HepG2 (cell line): ENCODE measurements at regions not wholly inside any gene's neighbourhood (a gene's known extent, or its start where the extent isn't known, plus 50 kb on each side); places are given as distances from the start of the nearest gene placed in this dataset.

Source experiments
- ATAC-seq: fragments of 200-7000 bp; cut with Tn5 transposase; 3 replicates; pipeline ENCODE4 v1.9.1; 2020; ENCODE audit warnings: mild to moderate bottlenecking, moderate library complexity
- BruUV-seq: library from RNA; stranded (reverse); fragments of 400-500 nt; replicated peaks from 2 replicates; lab custom pipeline; 2021; lab: Mats Ljungman, UMichigan
- CTCF ChIA-PET: fragments of 300-600 bp; formaldehyde crosslinking; extraction: SDS; loops from one replicate; lab custom pipeline; 2021; ENCODE audit warnings: low total read pairs, inconsistent platforms, low intra/inter-chr PET ratio; lab: Yijun Ruan, JAX
- POLR2A ChIA-PET: fragments of 350-600 bp; sonication (Branson Sonifier 250); formaldehyde crosslinking; loops from one replicate; lab custom pipeline; 2020; ENCODE audit warnings: antibody characterized with exemption, inconsistent platforms; lab: Yijun Ruan, JAX
- DNase-seq: peaks from one replicate; pipeline ENCODE4 v3.0.0-alpha.2; 2015; ENCODE audit warnings: low spot score
- FAIRE-seq: peaks from 3 replicates; lab custom pipeline; 2011; peaks lifted over from hg19 to GRCh38; lab: Jason Lieb, UNC
- H2AFZ ChIP-seq: one replicate; pipeline ENCODE4 v1.6.1; 2011; ENCODE audit warnings: low read length, inconsistent platforms
- H3K27ac ChIP-seq: fragments of 300-600 bp; 3 replicates; pipeline ENCODE4 v1.8.0; 2011; ENCODE audit warnings: mixed run types, mild to moderate bottlenecking, mixed read lengths, low read length, inconsistent platforms; ENCODE audit not compliant: insufficient read depth; ENCODE audit errors: extremely low read length
- H3K27me3 ChIP-seq, 2 experiments: fragments of 200-600 bp in 1 of 2; 2 replicates in 1 of 2; 3 replicates in 1 of 2; pipeline versions ENCODE4 v1.6.0 to v1.8.0; 2011; ENCODE audit warnings: low read length in 2 of 2, mild to moderate bottlenecking in 2 of 2, moderate library complexity in 2 of 2, inconsistent platforms in 1 of 2; ENCODE audit not compliant: insufficient read depth in 2 of 2, control insufficient read depth in 1 of 2
- H3K36me3 ChIP-seq, 2 experiments: fragments of 200-600 bp in 1 of 2; replicated peaks in 1 of 2; 2 replicates in 1 of 2; 3 replicates in 1 of 2; pipeline versions ENCODE4 v1.5.1 to v1.8.0; 2011; ENCODE audit warnings: low read length in 2 of 2, inconsistent platforms in 1 of 2; ENCODE audit not compliant: insufficient read depth in 2 of 2, control insufficient read depth in 1 of 2
- H3K4me1 ChIP-seq: 2 replicates; pipeline ENCODE4 v1.5.1; 2012; ENCODE audit warnings: low read length, inconsistent platforms; ENCODE audit not compliant: insufficient read depth
- H3K4me2 ChIP-seq: 2 replicates; pipeline ENCODE4 v1.6.0; 2011; ENCODE audit warnings: low read depth, low read length, inconsistent platforms
- H3K4me3 ChIP-seq, 3 experiments: fragments of 200-600 bp in 1 of 3; sonication (generic), shearing (Covaris generic) in 1 of 3; replicated peaks in 1 of 3; 2 replicates each; pipeline ENCODE4 v1.5.1; 2011 to 2016; ENCODE audit warnings: low read length in 3 of 3, inconsistent platforms in 2 of 3, low read depth in 2 of 3, mild to moderate bottlenecking in 2 of 3, control low read depth in 1 of 3, mixed read lengths in 1 of 3; ENCODE audit not compliant: insufficient read depth in 1 of 3
- H3K79me2 ChIP-seq: one replicate; pipeline ENCODE4 v1.6.1; 2011; ENCODE audit warnings: low read length, inconsistent platforms; ENCODE audit not compliant: insufficient read depth
- H3K9ac ChIP-seq: 2 replicates; pipeline ENCODE4 v1.6.0; 2011; ENCODE audit warnings: mild to moderate bottlenecking, low read depth, low read length, inconsistent platforms; ENCODE audit not compliant: insufficient read depth
- H3K9me3 ChIP-seq: 2 replicates; pipeline ENCODE4 v1.5.1; 2012; ENCODE audit warnings: mild to moderate bottlenecking, low read length
- H4K20me1 ChIP-seq: 2 replicates; pipeline ENCODE4 v1.6.0; 2011; ENCODE audit warnings: inconsistent platforms, mild to moderate bottlenecking, low read length, moderate library complexity; ENCODE audit not compliant: insufficient read depth
- DMTF1 ChIP-seq: sonication (generic); formaldehyde crosslinking; IDR thresholded peaks from 2 replicates; pipeline ENCODE4 v1.4.0; 2020; ENCODE audit warnings: mild to moderate bottlenecking, missing genetic modification reagents
- KAT8 ChIP-seq: IDR thresholded peaks from 2 replicates; pipeline ENCODE4 v1.6.1; 2016; ENCODE audit warnings: missing genetic modification reagents, missing compliant biosample characterization
- TFDP2 ChIP-seq: sonication (generic); formaldehyde crosslinking; IDR thresholded peaks from 2 replicates; pipeline ENCODE4 v1.4.0; 2020; ENCODE audit warnings: missing genetic modification reagents
- ZBTB38 ChIP-seq: sonication (generic); formaldehyde crosslinking; IDR thresholded peaks from 2 replicates; pipeline ENCODE4 v1.5.1; 2020; ENCODE audit warnings: mild to moderate bottlenecking, missing genetic modification reagents
- ZNF354B ChIP-seq: sonication (generic); formaldehyde crosslinking; IDR thresholded peaks from 2 replicates; pipeline ENCODE4 v1.8.0; 2022; ENCODE audit warnings: mild to moderate bottlenecking, missing genetic modification reagents
- ZNF619 ChIP-seq: sonication (generic); formaldehyde crosslinking; IDR thresholded peaks from 2 replicates; pipeline ENCODE4 v1.4.0; 2020; ENCODE audit warnings: mild to moderate bottlenecking, missing genetic modification reagents
- ZZZ3 ChIP-seq: sonication (generic); formaldehyde crosslinking; IDR thresholded peaks from 2 replicates; pipeline ENCODE4 v1.4.0; 2020; ENCODE audit warnings: missing genetic modification reagents, mild to moderate bottlenecking, borderline replicate concordance
- WGBS: methylation state at CpG from one replicate; pipeline ENCODE4 v1.1.6; 2017; ENCODE audit warnings: low lambda C conversion rate; 5-methylcytosine and 5-hydroxymethylcytosine counted together
- in situ Hi-C: cut with HindIII; loops from 2 replicates; pipeline ENCODE4 v1.10.0; 2017; ENCODE audit warnings: low pct_unique_long_range_greater_than_20kb; ENCODE audit not compliant: extremely low pct_ligation_motif_present
- intact Hi-C: fragments of 100-400 bp; cut with micrococcal nuclease; formaldehyde crosslinking; loops from one replicate; pipeline ENCODE4 v1.10.0; 2022; ENCODE audit not compliant: unreplicated experiment

- no peak for TF ChIP-seq DMTF1
- no peak for TF ChIP-seq ZZZ3 (CRISPR knock-in tag)
- TF ChIP-seq, all 625 proteins: peak for 0
Measured at GRCh38 chr19:30752201-30752600, 380.0 kb downstream of the ZNF536 start (continued).

GRCh38 chr19:30745476-30745985 is 373.3 kb downstream of the ZNF536 start:
- H3K27me3 ChIP-seq, result no peaks in the 10 kb centered on the region; a peak in 1 of 5 replicates
- DNase-seq (no peak), ATAC-seq (no peak)
- H4K20me1 ChIP-seq, result no peaks in the 10 kb centered on the region
- H3K4me2 ChIP-seq, result no peak overlapping the region
- no peaks in the 10 kb centered on the region for H3K79me2 ChIP-seq
- ChIA-PET POLR2A (no interaction called here), CTCF (no interaction called here)
- H3K9me3 ChIP-seq, result peaks cover 32% of the 10 kb centered on the region
- H3K27ac ChIP-seq, result no peak overlapping the region
- no peak overlapping the region for H3K9ac ChIP-seq
- intact Hi-C loops, result no loop called here
- BruUV-seq, result no TSS peak
- no peaks in the 10 kb centered on the region for H3K4me1 ChIP-seq
- H2AFZ ChIP-seq, result no peak overlapping the region
- no peaks in the 10 kb centered on the region for H3K36me3 ChIP-seq
- TF ChIP-seq ZBTB38 (CRISPR knock-in tag) (no peak), KAT8 (CRISPR knock-in tag) (no peak), ZNF619 (CRISPR knock-in tag) (no peak), ZNF354B (no peak), TFDP2 (no peak)
- TF ChIP-seq, all 625 proteins: peak for 0
- no peak overlapping the region for H3K4me3 ChIP-seq
- 0% methylated on average over 2 of the region's 4 CpGs for WGBS
- no peak for FAIRE-seq
- in situ Hi-C loops, result no loop called here
